Stimulated activated CD8-positive, alpha-beta memory T cell treated with anti-CD3 and anti-CD28 coated beads, Interleukin-15, amount 100 ng/mL, for 48 hours (primary cell): ENCODE measurements at regions not wholly inside any gene's neighbourhood (a gene's known extent, or its start where the extent isn't known, plus 50 kb on each side); places are given as distances from the start of the nearest gene placed in this dataset.
"Not testable (repeated sequence)": the region's sequence is repeated elsewhere in the genome, so short reads cannot be mapped to it uniquely, and the experiment has no call there.

Experiments used
- DNase-seq, 2 donors: peaks; one replicate each; pipeline ENCODE4 v3.0.0-alpha.2; 2020; ENCODE audit warnings: low read depth in 2 of 2

- no peak for DNase-seq
These were observed 112.1 kb downstream of the CENPF start for GRCh38 chr1:214715126-214715525.

GRCh38 chr1:214717351-214717750, 114.4 kb downstream of the CENPF start:
- no peak for DNase-seq

- no peak for DNase-seq
These were observed 115.7 kb downstream of the CENPF start for GRCh38 chr1:214718724-214719123.

GRCh38 chr1:214719207-214719606, 116.2 kb downstream of the CENPF start:
- DNase-seq: no peak

- no peak for DNase-seq
These were observed 117.6 kb downstream of the CENPF start for GRCh38 chr1:214720561-214720960.

- DNase-seq: no peak
These were observed 124.3 kb downstream of the CENPF start for GRCh38 chr1:214727274-214727673.

- DNase-seq: no peak
These were observed 136.7 kb downstream of the CENPF start for GRCh38 chr1:214739621-214740238.

GRCh38 chr1:214740471-214740870, 137.5 kb downstream of the CENPF start:
- DNase-seq: no peak

- DNase-seq: no peak
These were observed 144.1 kb downstream of the CENPF start for GRCh38 chr1:214747050-214747635.

- no peak for DNase-seq
These were observed 150.3 kb downstream of the CENPF start for GRCh38 chr1:214753236-214753852.

- DNase-seq: no peak
These were observed 158.0 kb downstream of the CENPF start for GRCh38 chr1:214761030-214761429.

- DNase-seq: no peak
These were observed 159.9 kb downstream of the CENPF start for GRCh38 chr1:214762902-214763301.

GRCh38 chr1:214764502-214764901, 161.5 kb downstream of the CENPF start:
- DNase-seq: no peak

GRCh38 chr1:214767221-214767620, 164.2 kb downstream of the CENPF start:
- DNase-seq: no peak

GRCh38 chr1:214769666-214770065, 166.7 kb downstream of the CENPF start:
- not testable (repeated sequence) for DNase-seq

GRCh38 chr1:214777364-214777763, 174.4 kb downstream of the CENPF start:
- DNase-seq: no peak

- no peak for DNase-seq
These were observed 189.0 kb downstream of the CENPF start for GRCh38 chr1:214791961-214792360.

- no peak for DNase-seq
These were observed 189.7 kb downstream of the CENPF start for GRCh38 chr1:214792527-214793186.

GRCh38 chr1:214793708-214794107, 190.7 kb downstream of the CENPF start:
- no peak for DNase-seq

- no peak for DNase-seq
These were observed 198.2 kb downstream of the CENPF start for GRCh38 chr1:214801191-214801590.

- DNase-seq: no peak
These were observed 206.0 kb downstream of the CENPF start for GRCh38 chr1:214808845-214809460.

GRCh38 chr1:214816603-214817002, 213.6 kb downstream of the CENPF start:
- no peak for DNase-seq
